Stimulated activated naive CD8-positive, alpha-beta T cell treated with anti-CD3 and anti-CD28 coated beads, Interleukin-15, Interleukin-2, amounts not matched to agents 100 ng/mL and 50 ng/mL, for 24 hours (primary cell): ENCODE measurements at regions not wholly inside any gene's neighbourhood (a gene's known extent, or its start where the extent isn't known, plus 50 kb on each side); places are given as distances from the start of the nearest gene placed in this dataset.

Experiments used
- H3K27ac Mint-ChIP-seq: one replicate; pipeline ENCODE4 v1.8.0; 2021; ENCODE audit warnings: mild to moderate bottlenecking, mixed read lengths
- H3K27me3 Mint-ChIP-seq: one replicate; pipeline ENCODE4 v1.8.0; 2021; ENCODE audit warnings: mixed read lengths
- H3K36me3 Mint-ChIP-seq: one replicate; pipeline ENCODE4 v1.8.0; 2021; ENCODE audit warnings: low read depth, mixed read lengths
- H3K4me1 Mint-ChIP-seq: one replicate; pipeline ENCODE4 v1.8.0; 2021; ENCODE audit warnings: low read depth, mixed read lengths
- H3K4me3 Mint-ChIP-seq: one replicate; pipeline ENCODE4 v1.8.0; 2021; ENCODE audit warnings: mild to moderate bottlenecking, mixed read lengths
- H3K9me3 Mint-ChIP-seq: one replicate; pipeline ENCODE4 v1.8.0; 2021; ENCODE audit warnings: mixed read lengths

DNA sequence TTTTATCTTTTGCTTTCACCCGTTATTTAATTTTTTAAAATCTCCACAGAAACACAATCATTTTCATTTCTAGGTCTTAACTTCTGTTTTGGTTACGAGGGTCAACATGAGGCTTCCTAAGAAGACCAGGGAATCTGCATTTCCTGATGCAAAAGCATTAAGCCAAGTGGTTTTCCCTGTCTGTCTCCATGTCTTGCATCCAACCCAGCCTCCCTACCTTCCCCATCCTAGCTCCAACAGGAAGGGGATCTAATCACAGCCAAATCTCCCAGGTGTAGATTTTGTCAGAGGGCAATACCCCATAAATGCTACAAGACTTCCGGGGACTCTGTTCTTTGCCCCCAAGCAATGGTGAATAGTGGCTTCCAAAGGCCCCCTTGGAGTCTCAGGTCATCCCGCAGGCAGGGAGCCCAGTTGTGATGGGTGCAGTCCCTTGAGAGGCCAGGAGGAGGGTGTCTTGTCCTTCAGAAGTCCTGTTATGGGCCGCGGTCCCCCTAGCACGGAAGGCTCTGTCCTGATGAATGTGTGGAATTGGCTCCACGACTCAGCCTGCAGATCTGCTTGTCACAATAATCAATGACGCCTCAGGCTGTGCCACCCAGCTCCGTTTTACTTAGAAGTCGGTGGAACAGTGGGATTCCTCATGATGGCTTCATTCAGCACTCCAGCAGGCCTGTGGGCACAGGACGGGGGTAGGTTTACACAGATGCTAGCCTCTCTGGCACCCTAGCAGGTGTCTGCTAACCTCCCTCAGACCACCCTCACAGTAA is 141.1 kb downstream of the RGS9 start:
- H3K4me1 Mint-ChIP-seq: peaks cover 10% of the 10 kb centered on the region
- no peak overlapping the region for H3K27ac Mint-ChIP-seq
- H3K4me3 Mint-ChIP-seq: no peak overlapping the region
- peaks cover 6% of the 10 kb centered on the region for H3K9me3 Mint-ChIP-seq
- H3K27me3 Mint-ChIP-seq: peaks cover 30% of the 10 kb centered on the region
- H3K36me3 Mint-ChIP-seq: no peaks in the 10 kb centered on the region

DNA sequence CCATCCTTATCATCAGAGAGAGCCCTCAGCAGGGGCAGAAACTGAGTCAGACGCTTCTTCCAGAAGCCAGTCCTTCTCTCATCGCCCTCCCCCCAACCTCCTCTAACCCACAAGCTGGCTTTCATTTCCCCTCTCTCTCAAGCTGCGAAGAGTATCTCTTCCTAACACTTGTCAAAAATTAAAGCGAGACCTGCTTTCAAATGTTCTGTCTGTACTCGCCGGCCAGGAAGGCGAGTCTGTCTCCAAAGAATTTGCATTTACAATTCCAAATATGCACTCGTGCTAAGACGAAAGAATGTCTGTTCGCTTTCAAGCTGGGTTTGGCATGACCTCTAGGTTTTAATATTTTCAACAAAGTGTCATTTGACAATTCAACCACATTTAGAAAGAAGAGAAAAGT is 140.4 kb downstream of the RGS9 start:
- Mint-ChIP-seq H3K36me3 (no peaks in the 10 kb centered on the region), H3K27ac (no peak overlapping the region), H3K9me3 (no peaks in the 10 kb centered on the region), H3K4me3 (no peak overlapping the region), H3K27me3 (peaks cover 26% of the 10 kb centered on the region), H3K4me1 (peaks cover 10% of the 10 kb centered on the region)
